GM12878 (cell line): ENCODE measurements at regions not wholly inside any gene's neighbourhood (a gene's known extent, or its start where the extent isn't known, plus 50 kb on each side); places are given as distances from the start of the nearest gene placed in this dataset.
"Not testable (repeated sequence)": the region's sequence is repeated elsewhere in the genome, so short reads cannot be mapped to it uniquely, and the experiment has no call there.

Experiments
- CTCF ChIP-seq, 3 experiments: IDR thresholded peaks in 2 of 3; conservative IDR thresholded peaks in 1 of 3; 2 replicates each; pipeline ENCODE4 v1.5.1; 2011; ENCODE audit warnings: low read depth in 3 of 3, low read length in 3 of 3, mild to moderate bottlenecking in 3 of 3, control low read depth in 2 of 3, moderate library complexity in 2 of 3, inconsistent platforms in 1 of 3, mixed read lengths in 1 of 3; ENCODE audit not compliant: control insufficient read depth in 2 of 3, insufficient read depth in 1 of 3; ENCODE audit errors: extremely low read depth in 1 of 3
- EZH2 ChIP-seq: IDR thresholded peaks from 2 replicates; pipeline ENCODE4 v1.6.1; 2012; ENCODE audit warnings: low read depth, mild to moderate bottlenecking, control low read depth, inconsistent platforms, low read length, borderline replicate concordance; ENCODE audit not compliant: control insufficient read depth
- NFIC ChIP-seq: IDR thresholded peaks from 2 replicates; pipeline ENCODE4 v1.6.1; 2012; ENCODE audit warnings: low read depth, mild to moderate bottlenecking, inconsistent platforms, low read length, moderate library complexity
- POLR2AphosphoS5 ChIP-seq: IDR thresholded peaks from 2 replicates; pipeline ENCODE4 v1.6.1; 2011; ENCODE audit warnings: mild to moderate bottlenecking, low read length, inconsistent platforms
- RAD51 ChIP-seq: fragments of 450-650 bp; IDR thresholded peaks from 2 replicates; pipeline ENCODE4 v1.6.1; 2016; ENCODE audit warnings: moderate library complexity, mild to moderate bottlenecking, inconsistent platforms
- TBL1XR1 ChIP-seq: IDR thresholded peaks from 2 replicates; pipeline ENCODE4 v1.6.1; 2012; ENCODE audit warnings: low read depth, low read length, improper control_type of control experiment
- TCF7 ChIP-seq: IDR thresholded peaks from 2 replicates; pipeline ENCODE4 v1.6.1; 2014; ENCODE audit warnings: antibody characterized with exemption, borderline replicate concordance
- USF2 ChIP-seq: IDR thresholded peaks from 2 replicates; pipeline ENCODE4 v1.6.1; 2011; ENCODE audit warnings: low read depth, low read length, improper control_type of control experiment, borderline replicate concordance
- ZNF274 ChIP-seq: IDR thresholded peaks from one replicate; pipeline ENCODE4 v1.8.0; 2011; ENCODE audit not compliant: insufficient read length, insufficient read depth
- ZZZ3 ChIP-seq: IDR thresholded peaks from 2 replicates; pipeline ENCODE4 v1.6.1; 2011; ENCODE audit warnings: low read depth; ENCODE audit not compliant: control insufficient read depth, insufficient read length

DNA sequence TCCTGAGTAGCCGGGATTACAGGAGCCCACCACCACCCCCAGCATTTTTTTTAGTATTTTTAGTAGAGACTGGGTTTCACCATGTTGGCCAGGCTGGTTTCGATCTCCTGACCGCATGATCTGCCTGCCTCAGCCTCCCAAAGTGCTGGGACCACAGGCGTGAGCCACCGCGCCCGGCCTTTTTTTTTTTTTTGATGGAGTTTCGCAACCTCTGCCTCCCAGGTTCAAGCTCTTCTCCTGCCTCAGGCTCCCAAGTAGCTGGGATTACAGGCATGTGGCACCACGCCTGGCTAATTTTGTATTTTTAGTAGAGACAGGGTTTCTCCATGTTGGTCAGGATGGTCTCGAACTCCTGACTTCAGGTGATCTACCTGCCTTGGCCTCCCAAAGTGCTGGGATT, 60.2 kb upstream of the PAXBP1 start:
- TF ChIP-seq POLR2AphosphoS5; TCF7; EZH2; RAD51; CTCF (IDR thresholded peaks at IDR 0.05 in 2 of 3, conservative IDR thresholded peaks at IDR 0.05 in 1 of 3; ENCODE audit: control insufficient read depth in 2 of 3, extremely low read depth in 1 of 3, insufficient read depth in 1 of 3, low read depth in 3 of 3, low read length in 3 of 3); ZZZ3; ZNF274; NFIC; TBL1XR1; USF2: not testable (repeated sequence)
